ENCODE measurements at regions not wholly inside any gene's neighbourhood (a gene's known extent, or its start where the extent isn't known, plus 50 kb on each side); places are given as distances from the start of the nearest gene placed in this dataset.

DNA sequence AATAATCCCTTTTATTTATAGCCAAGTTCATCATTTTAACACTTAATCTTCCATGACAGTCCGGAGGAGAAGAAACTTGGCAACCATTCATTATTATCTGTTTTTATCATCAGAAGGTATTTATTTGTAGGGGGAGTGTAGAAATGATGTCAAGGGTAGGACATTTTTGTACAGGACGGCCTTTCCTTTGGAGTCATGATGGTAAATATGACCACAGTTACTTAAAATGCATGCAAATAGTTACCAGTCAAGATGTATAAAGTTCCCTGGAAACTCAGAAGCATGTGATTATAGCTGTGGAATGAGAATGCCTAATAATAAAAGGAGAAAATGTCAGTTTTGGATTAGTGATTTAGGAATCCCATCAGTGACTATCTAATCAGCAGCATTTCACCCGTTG, 183.1 kb upstream of the PRPS1L1 start:
- ATAC-seq (no peak), DNase-seq (no peak)
- Histone ChIP-seq H3K4me1 (ENCODE audit: low read depth) (no peaks in the 10 kb centered on the region), H3K9me3 (no peaks in the 10 kb centered on the region), H3K4me3 (no peak overlapping the region), H3K36me3 (ENCODE audit: low read depth) (no peaks in the 10 kb centered on the region)
- TF ChIP-seq, protein P1, sequence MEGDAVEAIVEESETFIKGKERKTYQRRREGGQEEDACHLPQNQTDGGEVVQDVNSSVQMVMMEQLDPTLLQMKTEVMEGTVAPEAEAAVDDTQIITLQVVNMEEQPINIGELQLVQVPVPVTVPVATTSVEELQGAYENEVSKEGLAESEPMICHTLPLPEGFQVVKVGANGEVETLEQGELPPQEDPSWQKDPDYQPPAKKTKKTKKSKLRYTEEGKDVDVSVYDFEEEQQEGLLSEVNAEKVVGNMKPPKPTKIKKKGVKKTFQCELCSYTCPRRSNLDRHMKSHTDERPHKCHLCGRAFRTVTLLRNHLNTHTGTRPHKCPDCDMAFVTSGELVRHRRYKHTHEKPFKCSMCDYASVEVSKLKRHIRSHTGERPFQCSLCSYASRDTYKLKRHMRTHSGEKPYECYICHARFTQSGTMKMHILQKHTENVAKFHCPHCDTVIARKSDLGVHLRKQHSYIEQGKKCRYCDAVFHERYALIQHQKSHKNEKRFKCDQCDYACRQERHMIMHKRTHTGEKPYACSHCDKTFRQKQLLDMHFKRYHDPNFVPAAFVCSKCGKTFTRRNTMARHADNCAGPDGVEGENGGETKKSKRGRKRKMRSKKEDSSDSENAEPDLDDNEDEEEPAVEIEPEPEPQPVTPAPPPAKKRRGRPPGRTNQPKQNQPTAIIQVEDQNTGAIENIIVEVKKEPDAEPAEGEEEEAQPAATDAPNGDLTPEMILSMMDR (IDR thresholded peaks at IDR 0.05): no peak
- intact Hi-C loops (cut with DNase I, micrococcal nuclease): no loop called here

DNA sequence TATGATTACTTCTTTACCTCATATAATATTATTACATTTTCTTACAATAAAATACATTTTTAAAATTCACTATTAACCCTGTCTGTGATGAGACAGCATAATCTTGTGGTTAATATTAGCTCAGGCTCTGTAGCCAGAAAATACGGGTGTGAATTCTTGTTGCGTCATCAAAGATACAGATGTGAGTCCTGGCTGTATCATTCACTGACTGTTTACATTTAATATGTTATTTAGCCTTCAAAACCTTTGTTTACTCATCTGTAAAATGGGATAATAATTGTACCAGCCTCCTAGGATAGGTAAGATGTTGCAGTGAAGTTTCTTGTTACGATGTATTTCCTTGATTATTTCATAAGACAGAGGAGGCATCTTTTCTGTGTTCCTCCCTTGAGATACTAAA, 184.7 kb upstream of the PRPS1L1 start:
- intact Hi-C loops (cut with DNase I, micrococcal nuclease): no loop called here
- TF ChIP-seq, protein P1 (IDR thresholded peaks at IDR 0.05): no peak
- no peaks in the 10 kb centered on the region for H3K4me1 ChIP-seq (ENCODE audit: low read depth)
- no peak overlapping the region for H3K4me3 ChIP-seq
- DNase-seq: no peak
- no peaks in the 10 kb centered on the region for H3K9me3 ChIP-seq
- H3K36me3 ChIP-seq (ENCODE audit: low read depth): no peaks in the 10 kb centered on the region
- ATAC-seq: no peak

DNA sequence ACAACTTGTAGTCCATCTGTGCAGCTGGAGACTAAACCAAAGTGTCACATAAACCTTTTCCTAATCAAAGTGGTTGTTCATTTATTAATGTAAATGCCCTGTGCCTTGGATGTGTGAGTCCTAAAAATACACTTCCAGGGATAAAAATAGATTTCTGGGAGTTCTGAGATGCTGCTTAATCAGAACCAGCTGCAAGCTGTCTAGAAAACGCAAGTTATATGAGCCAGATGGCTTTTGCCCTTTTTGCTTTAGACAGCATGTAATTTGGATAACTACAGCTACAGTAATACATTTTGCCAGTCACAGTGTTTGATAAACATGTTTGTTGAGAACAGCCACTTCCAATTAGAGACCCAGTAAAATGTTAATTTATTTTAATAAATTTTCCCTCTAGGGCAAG, 185.1 kb upstream of the PRPS1L1 start:
- H3K36me3 ChIP-seq (ENCODE audit: low read depth): no peaks in the 10 kb centered on the region
- no peak overlapping the region for H3K4me3 ChIP-seq
- no peaks in the 10 kb centered on the region for H3K9me3 ChIP-seq
- ATAC-seq: no peak
- intact Hi-C loops (cut with DNase I, micrococcal nuclease): no loop called here
- H3K4me1 ChIP-seq (ENCODE audit: low read depth): no peaks in the 10 kb centered on the region
- TF ChIP-seq, protein P1 (IDR thresholded peaks at IDR 0.05): no peak
- no peak for DNase-seq

DNA sequence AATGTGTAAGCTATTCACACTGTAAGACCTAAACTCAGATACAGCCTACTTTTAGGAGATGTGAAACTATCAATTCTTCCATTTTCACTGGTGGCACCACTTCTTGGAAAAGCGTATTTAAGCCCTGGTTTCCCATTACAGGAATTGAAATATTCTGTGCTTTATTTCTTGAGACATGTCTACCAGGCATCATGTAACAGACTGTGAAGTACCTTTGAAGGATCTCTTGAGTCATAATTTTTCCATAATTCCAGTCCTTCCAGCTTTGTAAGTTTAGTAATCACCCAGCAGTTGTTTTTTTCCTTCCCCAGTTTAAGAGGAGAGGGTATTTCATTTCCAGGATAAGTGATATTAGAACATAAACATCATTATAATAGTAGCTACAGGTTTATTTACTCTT, 186.0 kb upstream of the PRPS1L1 start:
- intact Hi-C loops (cut with DNase I, micrococcal nuclease): no loop called here
- Histone ChIP-seq H3K36me3 (ENCODE audit: low read depth) (no peaks in the 10 kb centered on the region), H3K4me3 (no peak overlapping the region), H3K4me1 (ENCODE audit: low read depth) (no peaks in the 10 kb centered on the region), H3K9me3 (no peaks in the 10 kb centered on the region)
- TF ChIP-seq, protein P1 (IDR thresholded peaks at IDR 0.05): no peak
- ATAC-seq (no peak), DNase-seq (no peak)

GRCh38 chr7:18216270-18216669, 188.6 kb upstream of the PRPS1L1 start:
- no peak for ATAC-seq
- intact Hi-C loops (cut with DNase I, micrococcal nuclease): no loop called here
- Histone ChIP-seq H3K36me3 (ENCODE audit: low read depth) (no peaks in the 10 kb centered on the region), H3K4me3 (no peak overlapping the region), H3K4me1 (ENCODE audit: low read depth) (no peaks in the 10 kb centered on the region), H3K9me3 (no peaks in the 10 kb centered on the region)
- DNase-seq: no peak
- TF ChIP-seq, protein P1 (IDR thresholded peaks at IDR 0.05): no peak

Measured in mucosa of descending colon (tissue), 3 donors.